Fibroblast of lung (primary cell): ENCODE measurements at regions not wholly inside any gene's neighbourhood (a gene's known extent, or its start where the extent isn't known, plus 50 kb on each side); places are given as distances from the start of the nearest gene placed in this dataset.

ENCODE experiments used
- EZH2 ChIP-seq: IDR thresholded peaks from 2 replicates; pipeline ENCODE4 v1.5.1; 2012; ENCODE audit warnings: low read length, control low read depth, mild to moderate bottlenecking; ENCODE audit errors: missing control alignments
- TF ChIP-seq, protein P1 (sequence below), 2 donors: IDR thresholded peaks in 1 of 2; conservative IDR thresholded peaks in 1 of 2; 1 replicate in 1 of 2; 2 replicates in 1 of 2; pipeline ENCODE4 v1.5.1; 2011 to 2012; ENCODE audit warnings: low read length in 2 of 2, control low read depth in 1 of 2, inconsistent platforms in 1 of 2, low read depth in 1 of 2, mild to moderate bottlenecking in 1 of 2

DNA sequence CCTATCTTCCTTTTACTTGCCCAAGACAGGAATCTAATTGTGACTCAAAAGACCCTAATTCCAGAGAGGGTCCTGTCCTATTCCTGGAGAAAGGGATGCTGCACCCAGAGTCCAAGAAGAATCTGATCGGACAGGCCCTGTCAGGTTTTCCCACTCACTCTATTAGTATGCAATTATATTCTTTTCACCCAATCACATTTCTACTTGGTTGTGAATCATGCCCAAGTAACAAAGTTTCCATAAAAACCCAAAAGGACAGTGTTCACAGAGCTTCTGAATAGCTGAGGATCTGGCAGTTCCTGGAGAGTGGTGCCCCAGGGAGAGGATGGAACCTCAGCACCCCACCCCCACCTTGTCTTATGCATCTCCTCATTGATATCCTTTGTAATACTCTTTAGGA is 135.3 kb upstream of the SLITRK5 start:
- TF ChIP-seq, protein P1, sequence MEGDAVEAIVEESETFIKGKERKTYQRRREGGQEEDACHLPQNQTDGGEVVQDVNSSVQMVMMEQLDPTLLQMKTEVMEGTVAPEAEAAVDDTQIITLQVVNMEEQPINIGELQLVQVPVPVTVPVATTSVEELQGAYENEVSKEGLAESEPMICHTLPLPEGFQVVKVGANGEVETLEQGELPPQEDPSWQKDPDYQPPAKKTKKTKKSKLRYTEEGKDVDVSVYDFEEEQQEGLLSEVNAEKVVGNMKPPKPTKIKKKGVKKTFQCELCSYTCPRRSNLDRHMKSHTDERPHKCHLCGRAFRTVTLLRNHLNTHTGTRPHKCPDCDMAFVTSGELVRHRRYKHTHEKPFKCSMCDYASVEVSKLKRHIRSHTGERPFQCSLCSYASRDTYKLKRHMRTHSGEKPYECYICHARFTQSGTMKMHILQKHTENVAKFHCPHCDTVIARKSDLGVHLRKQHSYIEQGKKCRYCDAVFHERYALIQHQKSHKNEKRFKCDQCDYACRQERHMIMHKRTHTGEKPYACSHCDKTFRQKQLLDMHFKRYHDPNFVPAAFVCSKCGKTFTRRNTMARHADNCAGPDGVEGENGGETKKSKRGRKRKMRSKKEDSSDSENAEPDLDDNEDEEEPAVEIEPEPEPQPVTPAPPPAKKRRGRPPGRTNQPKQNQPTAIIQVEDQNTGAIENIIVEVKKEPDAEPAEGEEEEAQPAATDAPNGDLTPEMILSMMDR (conservative IDR thresholded peaks at IDR 0.05 in 1 of 2, IDR thresholded peaks at IDR 0.05 in 1 of 2; ENCODE audit: low read depth in 1 of 2, low read length in 2 of 2), result no peak
- TF ChIP-seq EZH2, result no peak
